Fibroblast of villous mesenchyme (primary cell): ENCODE measurements at regions not wholly inside any gene's neighbourhood (a gene's known extent, or its start where the extent isn't known, plus 50 kb on each side); places are given as distances from the start of the nearest gene placed in this dataset.
A peak's percentile ranks its signal among the peaks of the same experiment; 100 is the strongest.
"Not testable (repeated sequence)": the region's sequence is repeated elsewhere in the genome, so short reads cannot be mapped to it uniquely, and the experiment has no call there.

ENCODE experiments used
- DNase-seq: peaks from one replicate; pipeline ENCODE4 v3.0.0-alpha.2; 2010; ENCODE audit warnings: low read depth
- H3K4me3 ChIP-seq: 2 replicates; pipeline ENCODE4 v1.5.1; 2011; ENCODE audit warnings: low read depth, mild to moderate bottlenecking, low read length
- TF ChIP-seq, protein P1 (sequence below): IDR thresholded peaks from 2 replicates; pipeline ENCODE4 v1.5.1; 2012; ENCODE audit warnings: low read depth, mild to moderate bottlenecking, low read length; ENCODE audit not compliant: insufficient read depth

DNA sequence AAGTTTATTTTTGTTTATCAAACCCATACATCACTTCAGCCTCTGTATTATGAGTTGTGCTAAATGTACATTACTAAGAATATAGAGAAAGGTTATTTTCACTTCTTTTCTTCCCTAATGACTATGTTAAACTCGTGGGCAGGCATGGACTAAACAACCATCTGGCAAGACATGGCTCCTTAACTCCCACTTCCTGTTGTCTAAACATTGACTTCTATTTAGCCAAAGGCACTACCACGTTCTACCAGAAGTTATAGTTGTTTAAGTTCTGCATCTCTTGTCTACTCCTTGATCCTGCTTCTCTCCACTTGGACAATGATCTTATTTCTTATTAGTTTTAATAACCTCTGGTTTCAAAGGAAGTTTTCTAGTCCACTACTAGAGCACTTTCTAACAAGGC, 136.1 kb downstream of the MACIR start:
- H3K4me3 ChIP-seq, result no peak overlapping the region
- DNase-seq, result peak; percentile 38
- TF ChIP-seq, protein P1, sequence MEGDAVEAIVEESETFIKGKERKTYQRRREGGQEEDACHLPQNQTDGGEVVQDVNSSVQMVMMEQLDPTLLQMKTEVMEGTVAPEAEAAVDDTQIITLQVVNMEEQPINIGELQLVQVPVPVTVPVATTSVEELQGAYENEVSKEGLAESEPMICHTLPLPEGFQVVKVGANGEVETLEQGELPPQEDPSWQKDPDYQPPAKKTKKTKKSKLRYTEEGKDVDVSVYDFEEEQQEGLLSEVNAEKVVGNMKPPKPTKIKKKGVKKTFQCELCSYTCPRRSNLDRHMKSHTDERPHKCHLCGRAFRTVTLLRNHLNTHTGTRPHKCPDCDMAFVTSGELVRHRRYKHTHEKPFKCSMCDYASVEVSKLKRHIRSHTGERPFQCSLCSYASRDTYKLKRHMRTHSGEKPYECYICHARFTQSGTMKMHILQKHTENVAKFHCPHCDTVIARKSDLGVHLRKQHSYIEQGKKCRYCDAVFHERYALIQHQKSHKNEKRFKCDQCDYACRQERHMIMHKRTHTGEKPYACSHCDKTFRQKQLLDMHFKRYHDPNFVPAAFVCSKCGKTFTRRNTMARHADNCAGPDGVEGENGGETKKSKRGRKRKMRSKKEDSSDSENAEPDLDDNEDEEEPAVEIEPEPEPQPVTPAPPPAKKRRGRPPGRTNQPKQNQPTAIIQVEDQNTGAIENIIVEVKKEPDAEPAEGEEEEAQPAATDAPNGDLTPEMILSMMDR, result no peak

DNA sequence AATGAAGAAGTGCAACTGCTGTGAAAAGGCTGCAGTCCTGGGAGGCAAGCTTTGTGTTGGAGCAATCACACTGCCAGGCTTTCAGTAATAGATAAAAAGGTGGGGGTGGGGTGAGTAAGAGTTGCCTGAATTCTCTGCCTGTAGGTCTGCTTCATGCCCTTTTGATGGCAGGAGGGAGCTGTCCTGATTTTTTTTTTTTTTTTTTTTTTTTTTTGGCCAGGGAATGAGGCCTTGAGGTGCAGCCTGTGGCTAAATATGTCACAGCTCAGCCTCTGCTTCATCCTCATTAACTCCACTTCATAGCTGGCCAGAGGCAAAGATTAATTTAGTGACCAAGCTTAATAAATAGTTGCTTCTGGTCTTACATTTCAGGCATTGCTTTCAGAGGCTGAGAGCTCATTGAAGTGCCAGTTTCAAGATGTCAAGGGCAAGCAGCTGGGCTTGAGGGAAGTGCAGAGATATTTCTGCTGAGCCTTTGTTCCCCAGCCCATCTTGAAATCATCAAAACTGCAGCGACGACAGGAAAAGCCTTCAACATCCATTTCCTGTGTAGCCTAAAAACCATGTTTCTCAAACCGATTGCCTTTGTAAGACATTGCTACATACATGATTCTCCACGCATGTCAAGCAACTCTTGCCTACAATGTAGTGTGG, 134.7 kb downstream of the MACIR start:
- TF ChIP-seq, protein P1, result no peak
- H3K4me3 ChIP-seq, result no peak overlapping the region
- peak; percentile 22 for DNase-seq

DNA sequence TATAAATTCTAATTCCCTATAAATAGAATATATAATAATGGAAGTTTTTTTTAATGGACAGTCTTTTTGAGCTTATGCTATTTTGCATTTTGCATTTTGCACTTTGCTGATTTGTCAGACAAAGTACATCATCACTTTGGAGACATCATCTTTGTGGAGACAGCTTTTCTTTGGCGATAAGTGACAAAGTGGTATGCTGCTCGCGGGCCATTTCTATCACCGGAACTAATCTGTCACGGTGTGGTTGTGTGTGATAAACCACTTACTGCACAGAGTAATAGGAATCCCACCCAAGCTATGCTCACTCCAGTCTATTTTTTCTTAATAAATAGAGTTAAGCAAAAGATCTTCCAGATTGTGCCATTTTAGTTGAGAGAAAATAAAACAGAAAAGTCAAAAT, 133.1 kb downstream of the MACIR start:
- H3K4me3 ChIP-seq, result no peak overlapping the region
- TF ChIP-seq, protein P1, result no peak

DNA sequence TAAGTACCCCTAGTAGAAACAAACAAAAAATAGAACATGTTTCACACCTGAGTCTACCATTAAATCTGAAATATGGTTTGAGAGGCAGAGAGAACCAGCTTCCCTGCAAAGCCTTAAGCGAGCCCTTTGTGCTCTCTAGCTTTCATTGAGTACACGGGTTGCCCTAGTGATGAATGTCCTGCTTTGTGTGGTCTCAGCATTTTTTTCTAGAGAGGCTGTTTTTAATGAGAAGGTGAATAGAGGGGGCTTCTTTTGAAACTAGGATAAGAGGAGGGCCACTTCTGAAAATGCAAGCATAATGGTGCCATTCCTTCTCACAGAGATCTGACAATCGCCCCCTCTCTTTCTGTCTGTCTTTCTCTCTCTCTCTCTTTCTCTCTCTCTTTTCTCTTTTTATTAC, 131.3 kb downstream of the MACIR start:
- no peak overlapping the region for H3K4me3 ChIP-seq
- DNase-seq, result no peak
- TF ChIP-seq, protein P1, result no peak

More for the DNA sequence above, 133.1 kb downstream of the MACIR start:
- no peak for DNase-seq

DNA sequence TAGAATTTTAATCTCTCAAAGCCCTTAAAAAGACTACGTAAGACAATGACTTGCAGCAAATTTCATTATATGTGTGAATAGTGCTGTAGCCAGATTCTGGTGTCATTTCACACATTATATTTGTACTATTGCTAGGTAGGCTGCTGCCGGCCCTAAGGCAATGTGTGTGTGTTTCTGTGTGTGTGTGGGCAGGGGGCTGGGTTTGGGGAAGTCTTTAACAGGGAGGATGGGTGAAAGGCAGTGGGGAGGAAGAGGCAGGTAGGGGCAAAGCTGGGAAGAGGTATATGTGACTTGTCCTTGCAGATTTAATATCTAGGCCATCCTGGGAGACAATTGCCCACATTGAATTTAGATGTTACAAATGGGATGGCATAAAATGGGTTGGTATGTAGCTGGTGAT, 130.8 kb downstream of the MACIR start:
- TF ChIP-seq, protein P1, result no peak
- H3K4me3 ChIP-seq, result no peak overlapping the region
- no peak for DNase-seq

DNA sequence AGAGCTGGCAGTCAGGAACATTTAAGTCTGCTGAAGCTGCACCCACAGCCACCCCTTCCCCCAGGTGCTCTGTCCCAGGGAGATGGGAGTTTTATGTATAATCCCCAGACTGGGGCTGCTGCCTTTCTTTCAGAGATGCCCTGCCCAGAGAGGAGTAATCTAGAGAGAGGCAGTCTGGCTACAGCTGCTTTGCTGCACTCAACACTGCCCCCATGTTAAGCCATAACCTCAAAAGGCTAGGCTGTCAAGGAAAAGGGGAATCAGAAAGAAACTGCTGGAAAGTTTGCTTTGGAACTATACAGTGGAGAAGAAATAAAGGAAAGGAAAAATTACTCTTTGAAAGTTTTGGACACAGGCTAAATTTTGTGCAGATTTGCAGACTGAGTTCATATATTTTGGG, 127.2 kb downstream of the MACIR start:
- H3K4me3 ChIP-seq, result no peak overlapping the region
- TF ChIP-seq, protein P1, result no peak
- DNase-seq, result no peak

DNA sequence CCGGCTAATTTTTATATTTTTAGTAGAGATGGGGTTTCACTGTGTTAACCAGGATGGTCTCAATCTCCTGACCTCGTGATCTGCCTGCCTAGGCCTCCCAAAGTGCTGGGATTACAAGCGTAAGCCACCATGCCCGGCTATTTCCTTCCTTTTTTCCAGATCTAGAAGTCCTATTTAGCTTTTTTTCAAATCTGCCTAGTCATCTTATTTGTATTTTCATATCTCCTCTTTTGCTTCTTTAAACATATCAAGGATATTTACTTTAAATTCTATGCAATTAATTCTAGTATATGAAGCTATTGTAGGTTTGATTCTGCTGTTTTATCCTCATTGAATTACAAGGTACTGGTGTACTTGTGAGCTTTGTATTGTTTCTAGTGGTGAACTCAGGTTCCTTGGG, 119.1 kb downstream of the MACIR start:
- DNase-seq, H3K4me3 ChIP-seq: not testable (repeated sequence)
